C4-2B (cell line): ENCODE measurements at regions not wholly inside any gene's neighbourhood (a gene's known extent, or its start where the extent isn't known, plus 50 kb on each side); places are given as distances from the start of the nearest gene placed in this dataset.

ENCODE experiments used
- CTCF ChIP-seq: fragments of 450-650 bp; conservative IDR thresholded peaks from 2 replicates; pipeline ENCODE4 v1.5.1; 2017; ENCODE audit warnings: mild to moderate bottlenecking
- ZFX ChIP-seq: fragments of 450-650 bp; IDR thresholded peaks from 2 replicates; pipeline ENCODE4 v1.6.1; 2017

GRCh38 chr7:34224281-34224680 lies 318.9 kb downstream of the BMPER start:
- TF ChIP-seq CTCF (no peak), ZFX (no peak)
